ENCODE measurements at regions not wholly inside any gene's neighbourhood (a gene's known extent, or its start where the extent isn't known, plus 50 kb on each side); places are given as distances from the start of the nearest gene placed in this dataset.

DNA sequence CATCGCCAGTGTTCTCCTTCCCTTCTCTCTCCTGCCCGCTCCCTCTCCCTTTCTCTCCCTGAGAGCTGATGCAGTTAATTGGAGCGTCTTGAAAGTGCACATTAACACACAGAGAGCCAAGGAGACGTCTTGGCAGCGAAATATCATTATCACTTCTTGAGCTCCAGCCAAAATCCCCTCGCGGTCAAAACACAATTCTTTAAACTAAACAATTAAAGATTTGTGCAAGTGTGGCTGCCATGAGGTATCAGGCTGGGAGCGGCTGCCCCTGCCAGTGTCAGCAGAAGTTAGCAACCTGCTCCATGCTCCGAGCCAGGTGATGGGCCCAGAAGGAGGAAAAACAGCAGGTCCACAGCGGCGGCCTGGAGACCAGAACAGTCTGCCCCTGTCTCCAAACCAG is 100.9 kb upstream of the FOXP4 start:
- Histone ChIP-seq H3K27me3 (ENCODE audit: insufficient read depth, low read depth) (no peaks in the 10 kb centered on the region; the same call in 1 of the 2 replicates), H2AFZ (ENCODE audit: low read depth) (no peak overlapping the region)
- TF ChIP-seq, protein P1, sequence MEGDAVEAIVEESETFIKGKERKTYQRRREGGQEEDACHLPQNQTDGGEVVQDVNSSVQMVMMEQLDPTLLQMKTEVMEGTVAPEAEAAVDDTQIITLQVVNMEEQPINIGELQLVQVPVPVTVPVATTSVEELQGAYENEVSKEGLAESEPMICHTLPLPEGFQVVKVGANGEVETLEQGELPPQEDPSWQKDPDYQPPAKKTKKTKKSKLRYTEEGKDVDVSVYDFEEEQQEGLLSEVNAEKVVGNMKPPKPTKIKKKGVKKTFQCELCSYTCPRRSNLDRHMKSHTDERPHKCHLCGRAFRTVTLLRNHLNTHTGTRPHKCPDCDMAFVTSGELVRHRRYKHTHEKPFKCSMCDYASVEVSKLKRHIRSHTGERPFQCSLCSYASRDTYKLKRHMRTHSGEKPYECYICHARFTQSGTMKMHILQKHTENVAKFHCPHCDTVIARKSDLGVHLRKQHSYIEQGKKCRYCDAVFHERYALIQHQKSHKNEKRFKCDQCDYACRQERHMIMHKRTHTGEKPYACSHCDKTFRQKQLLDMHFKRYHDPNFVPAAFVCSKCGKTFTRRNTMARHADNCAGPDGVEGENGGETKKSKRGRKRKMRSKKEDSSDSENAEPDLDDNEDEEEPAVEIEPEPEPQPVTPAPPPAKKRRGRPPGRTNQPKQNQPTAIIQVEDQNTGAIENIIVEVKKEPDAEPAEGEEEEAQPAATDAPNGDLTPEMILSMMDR (conservative IDR thresholded peaks at IDR 0.05; ENCODE audit: low read depth, low read length), result no peak

DNA sequence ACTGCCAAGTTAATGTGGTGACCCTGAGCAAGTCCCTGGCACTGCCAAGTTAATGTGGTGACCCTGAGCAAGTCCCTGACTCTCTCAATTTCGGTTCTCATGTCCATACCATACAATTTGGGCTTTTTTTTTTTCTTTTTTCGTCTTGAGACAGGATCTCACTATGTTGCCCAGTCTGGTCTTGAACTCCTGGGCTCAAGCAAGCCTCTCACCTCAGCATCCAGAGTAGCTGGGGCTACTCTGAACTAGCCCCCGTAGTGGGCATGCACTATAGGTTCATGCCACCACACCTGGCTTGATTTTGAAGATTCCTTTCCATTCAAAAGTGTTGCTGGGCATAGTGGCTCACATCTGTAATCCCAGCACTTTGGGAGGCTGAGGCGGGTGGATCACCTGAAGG is 100.0 kb upstream of the FOXP4 start:
- no peak overlapping the region for H3K9ac ChIP-seq

More for the DNA sequence above, 100.9 kb upstream of the FOXP4 start:
- Histone ChIP-seq H3K36me3 (ENCODE audit: insufficient read depth) (no peaks in the 10 kb centered on the region), H3K4me1 (ENCODE audit: low read depth, poor library complexity, severe bottlenecking) (no peaks in the 10 kb centered on the region), H3K27ac (no peak overlapping the region), H4K20me1 (ENCODE audit: insufficient read depth) (no peaks in the 10 kb centered on the region), H3K4me2 (no peak overlapping the region), H3K79me2 (ENCODE audit: insufficient read depth, low read depth) (no peaks in the 10 kb centered on the region), H3K4me3 (IDR thresholded peaks at IDR 0.05; ENCODE audit: insufficient read depth, low read depth, low read length) (no peak overlapping the region), H3K9ac (no peak overlapping the region)

DNA sequence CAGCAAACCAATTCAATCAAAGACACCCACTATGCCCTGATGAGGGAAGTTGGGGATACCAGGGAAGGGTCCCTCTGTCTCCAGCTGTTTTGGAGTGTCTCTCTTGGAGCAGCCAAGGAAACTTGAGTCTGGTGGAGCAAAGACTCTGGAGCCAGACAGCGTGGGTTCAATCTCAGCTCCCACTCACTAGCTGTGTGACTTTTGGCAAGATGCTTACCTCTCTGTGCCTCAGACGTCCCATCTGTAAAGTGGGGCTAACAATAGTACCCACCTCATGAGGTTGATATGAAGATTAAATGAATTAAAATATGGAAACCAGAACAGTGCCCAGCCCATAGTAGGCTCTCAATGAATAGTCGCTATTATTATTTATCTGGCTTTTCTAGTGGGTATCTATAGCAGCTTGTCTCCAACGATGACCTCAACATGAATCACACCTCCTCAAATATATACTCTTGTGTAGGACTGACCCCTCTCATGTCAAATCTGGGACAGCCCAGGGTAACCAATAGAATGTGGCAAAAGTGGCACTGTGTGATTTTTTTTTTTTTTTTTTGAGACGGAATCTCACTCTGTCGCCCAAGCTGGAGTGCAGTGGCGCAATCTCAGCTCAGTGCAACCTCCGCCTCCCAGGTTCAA is 99.2 kb upstream of the FOXP4 start:
- Histone ChIP-seq H3K79me2 (ENCODE audit: insufficient read depth, low read depth) (no peaks in the 10 kb centered on the region), H3K9ac (no peak overlapping the region), H3K4me2 (no peak overlapping the region), H2AFZ (ENCODE audit: low read depth) (no peak overlapping the region), H3K27ac (no peak overlapping the region), H3K4me1 (ENCODE audit: low read depth, poor library complexity, severe bottlenecking) (no peaks in the 10 kb centered on the region), H3K36me3 (ENCODE audit: insufficient read depth) (no peaks in the 10 kb centered on the region), H3K27me3 (ENCODE audit: insufficient read depth, low read depth) (no peaks in the 10 kb centered on the region; the same call in 1 of the 2 replicates), H3K4me3 (IDR thresholded peaks at IDR 0.05; ENCODE audit: insufficient read depth, low read depth, low read length) (no peak overlapping the region), H4K20me1 (ENCODE audit: insufficient read depth) (no peaks in the 10 kb centered on the region)
- TF ChIP-seq, protein P1 (conservative IDR thresholded peaks at IDR 0.05; ENCODE audit: low read depth, low read length), result no peak

More for the DNA sequence above, 100.0 kb upstream of the FOXP4 start:
- Histone ChIP-seq H3K4me1 (ENCODE audit: low read depth, poor library complexity, severe bottlenecking) (no peaks in the 10 kb centered on the region), H3K36me3 (ENCODE audit: insufficient read depth) (no peaks in the 10 kb centered on the region), H4K20me1 (ENCODE audit: insufficient read depth) (no peaks in the 10 kb centered on the region), H2AFZ (ENCODE audit: low read depth) (no peak overlapping the region), H3K4me3 (IDR thresholded peaks at IDR 0.05; ENCODE audit: insufficient read depth, low read depth, low read length) (no peak overlapping the region), H3K27me3 (ENCODE audit: insufficient read depth, low read depth) (no peaks in the 10 kb centered on the region; the same call in 1 of the 2 replicates), H3K27ac (no peak overlapping the region), H3K4me2 (no peak overlapping the region), H3K79me2 (ENCODE audit: insufficient read depth, low read depth) (no peaks in the 10 kb centered on the region)
- TF ChIP-seq, protein P1 (conservative IDR thresholded peaks at IDR 0.05; ENCODE audit: low read depth, low read length), result no peak

DNA sequence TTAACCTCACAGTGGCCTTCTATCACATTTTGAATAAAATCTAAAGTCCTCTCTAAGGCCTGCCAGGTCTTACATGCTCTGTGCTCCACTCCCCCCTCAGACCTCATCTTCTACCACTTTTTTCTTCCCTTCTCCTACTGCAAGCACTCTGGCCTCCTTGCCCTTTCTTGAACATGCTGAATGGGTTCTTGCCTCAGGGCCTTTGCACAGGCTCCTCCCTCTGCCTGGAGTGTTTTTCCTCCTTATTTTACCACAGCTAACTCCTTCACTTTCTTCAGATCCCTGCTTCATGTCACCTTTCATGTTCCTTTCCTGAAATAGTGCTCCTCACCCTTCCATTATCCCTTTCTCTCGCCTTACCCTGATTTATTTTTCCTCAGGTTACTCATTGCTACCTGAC is 97.9 kb upstream of the FOXP4 start:
- no peak overlapping the region for H3K4me2 ChIP-seq
- H3K4me3 ChIP-seq (IDR thresholded peaks at IDR 0.05; ENCODE audit: insufficient read depth, low read depth, low read length), result no peak overlapping the region

More for the DNA sequence above, 97.9 kb upstream of the FOXP4 start:
- Histone ChIP-seq H3K27me3 (ENCODE audit: insufficient read depth, low read depth) (no peaks in the 10 kb centered on the region; the same call in 1 of the 2 replicates), H3K4me1 (ENCODE audit: low read depth, poor library complexity, severe bottlenecking) (no peaks in the 10 kb centered on the region), H3K79me2 (ENCODE audit: insufficient read depth, low read depth) (no peaks in the 10 kb centered on the region), H2AFZ (ENCODE audit: low read depth) (no peak overlapping the region), H3K27ac (no peak overlapping the region), H3K9ac (no peak overlapping the region), H4K20me1 (ENCODE audit: insufficient read depth) (no peaks in the 10 kb centered on the region), H3K36me3 (ENCODE audit: insufficient read depth) (no peaks in the 10 kb centered on the region)
- TF ChIP-seq, protein P1 (conservative IDR thresholded peaks at IDR 0.05; ENCODE audit: low read depth, low read length), result no peak
